Mammary epithelial cell (primary cell): ENCODE measurements at regions not wholly inside any gene's neighbourhood (a gene's known extent, or its start where the extent isn't known, plus 50 kb on each side); places are given as distances from the start of the nearest gene placed in this dataset.

ENCODE experiments used
- EZH2 ChIP-seq: IDR thresholded peaks from 2 replicates; pipeline ENCODE4 v1.6.1; 2012; ENCODE audit warnings: low read length, inconsistent platforms, borderline replicate concordance
- TF ChIP-seq, protein P1 (sequence below), 2 donors: IDR thresholded peaks in 1 of 2; conservative IDR thresholded peaks in 1 of 2; 2 replicates each; pipeline ENCODE4 v1.5.1; 2011 to 2012; ENCODE audit warnings: inconsistent platforms in 2 of 2, low read length in 2 of 2, mild to moderate bottlenecking in 2 of 2, control low read depth in 1 of 2, low read depth in 1 of 2; ENCODE audit not compliant: insufficient read depth in 1 of 2; ENCODE audit errors: extremely low read depth in 1 of 2

- TF ChIP-seq, protein P1, sequence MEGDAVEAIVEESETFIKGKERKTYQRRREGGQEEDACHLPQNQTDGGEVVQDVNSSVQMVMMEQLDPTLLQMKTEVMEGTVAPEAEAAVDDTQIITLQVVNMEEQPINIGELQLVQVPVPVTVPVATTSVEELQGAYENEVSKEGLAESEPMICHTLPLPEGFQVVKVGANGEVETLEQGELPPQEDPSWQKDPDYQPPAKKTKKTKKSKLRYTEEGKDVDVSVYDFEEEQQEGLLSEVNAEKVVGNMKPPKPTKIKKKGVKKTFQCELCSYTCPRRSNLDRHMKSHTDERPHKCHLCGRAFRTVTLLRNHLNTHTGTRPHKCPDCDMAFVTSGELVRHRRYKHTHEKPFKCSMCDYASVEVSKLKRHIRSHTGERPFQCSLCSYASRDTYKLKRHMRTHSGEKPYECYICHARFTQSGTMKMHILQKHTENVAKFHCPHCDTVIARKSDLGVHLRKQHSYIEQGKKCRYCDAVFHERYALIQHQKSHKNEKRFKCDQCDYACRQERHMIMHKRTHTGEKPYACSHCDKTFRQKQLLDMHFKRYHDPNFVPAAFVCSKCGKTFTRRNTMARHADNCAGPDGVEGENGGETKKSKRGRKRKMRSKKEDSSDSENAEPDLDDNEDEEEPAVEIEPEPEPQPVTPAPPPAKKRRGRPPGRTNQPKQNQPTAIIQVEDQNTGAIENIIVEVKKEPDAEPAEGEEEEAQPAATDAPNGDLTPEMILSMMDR (conservative IDR thresholded peaks at IDR 0.05 in 1 of 2, IDR thresholded peaks at IDR 0.05 in 1 of 2; ENCODE audit: extremely low read depth in 1 of 2, insufficient read depth in 1 of 2, low read depth in 1 of 2, low read length in 2 of 2): no peak
- no peak for TF ChIP-seq EZH2
Observed at GRCh38 chr20:25750220-25750764, 53.6 kb upstream of the ZNF337 start.
